Gastrocnemius medialis (tissue), 4 donors: ENCODE measurements at regions not wholly inside any gene's neighbourhood (a gene's known extent, or its start where the extent isn't known, plus 50 kb on each side); places are given as distances from the start of the nearest gene placed in this dataset.

Source experiments
- POLR2A ChIP-seq, 2 donors: fragments of 450-650 bp; IDR thresholded peaks; one replicate each; pipeline ENCODE4 v1.6.1; 2017; ENCODE audit warnings: antibody characterized with exemption in 2 of 2, mild to moderate bottlenecking in 2 of 2, moderate library complexity in 2 of 2
- TF ChIP-seq, protein P1 (sequence below), 5 experiments: fragments of 450-650 bp in 3 of 5; fragments of 200-600 bp in 2 of 5; sonication (generic) in 2 of 5; IDR thresholded peaks in 4 of 5; conservative IDR thresholded peaks in 1 of 5; 1 replicate in 4 of 5; 2 replicates in 1 of 5; pipeline ENCODE4 v1.5.1; 2016 to 2019; ENCODE audit warnings: antibody characterized with exemption in 5 of 5, mild to moderate bottlenecking in 3 of 5, moderate library complexity in 3 of 5

- TF ChIP-seq, protein P1, sequence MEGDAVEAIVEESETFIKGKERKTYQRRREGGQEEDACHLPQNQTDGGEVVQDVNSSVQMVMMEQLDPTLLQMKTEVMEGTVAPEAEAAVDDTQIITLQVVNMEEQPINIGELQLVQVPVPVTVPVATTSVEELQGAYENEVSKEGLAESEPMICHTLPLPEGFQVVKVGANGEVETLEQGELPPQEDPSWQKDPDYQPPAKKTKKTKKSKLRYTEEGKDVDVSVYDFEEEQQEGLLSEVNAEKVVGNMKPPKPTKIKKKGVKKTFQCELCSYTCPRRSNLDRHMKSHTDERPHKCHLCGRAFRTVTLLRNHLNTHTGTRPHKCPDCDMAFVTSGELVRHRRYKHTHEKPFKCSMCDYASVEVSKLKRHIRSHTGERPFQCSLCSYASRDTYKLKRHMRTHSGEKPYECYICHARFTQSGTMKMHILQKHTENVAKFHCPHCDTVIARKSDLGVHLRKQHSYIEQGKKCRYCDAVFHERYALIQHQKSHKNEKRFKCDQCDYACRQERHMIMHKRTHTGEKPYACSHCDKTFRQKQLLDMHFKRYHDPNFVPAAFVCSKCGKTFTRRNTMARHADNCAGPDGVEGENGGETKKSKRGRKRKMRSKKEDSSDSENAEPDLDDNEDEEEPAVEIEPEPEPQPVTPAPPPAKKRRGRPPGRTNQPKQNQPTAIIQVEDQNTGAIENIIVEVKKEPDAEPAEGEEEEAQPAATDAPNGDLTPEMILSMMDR (IDR thresholded peaks at IDR 0.05 in 4 of 5, conservative IDR thresholded peaks at IDR 0.05 in 1 of 5): no peak
- no peak for TF ChIP-seq POLR2A (IDR thresholded peaks at IDR 0.05)
Observed at GRCh38 chr1:188425687-188426086, 1596.9 kb downstream of the PLA2G4A start.
